Activated T-cell treated with anti-CD3 and anti-CD28 coated beads, Interleukin-2, amount 50 U/mL, for 4 hours (primary cell): ENCODE measurements at regions not wholly inside any gene's neighbourhood (a gene's known extent, or its start where the extent isn't known, plus 50 kb on each side); places are given as distances from the start of the nearest gene placed in this dataset.
"Not testable (repeated sequence)": the region's sequence is repeated elsewhere in the genome, so short reads cannot be mapped to it uniquely, and the experiment has no call there.

Experiments
- ATAC-seq, 2 donors: fragments of 200-7000 bp; cut with Tn5 transposase; one replicate each; pipeline ENCODE4 v1.10.0; 2021
- DNase-seq: peaks from one replicate; pipeline ENCODE4 v3.0.0-alpha.2; 2020
- H3K27me3 Mint-ChIP-seq: one replicate; pipeline ENCODE4 v1.8.0; 2021; ENCODE audit warnings: low read depth, mixed read lengths
- H3K36me3 Mint-ChIP-seq: one replicate; pipeline ENCODE4 v1.8.0; 2022; ENCODE audit warnings: mixed read lengths; ENCODE audit not compliant: insufficient read depth
- H3K4me1 Mint-ChIP-seq: one replicate; pipeline ENCODE4 v1.8.0; 2021; ENCODE audit warnings: low read depth, mixed read lengths
- H3K4me3 Mint-ChIP-seq: one replicate; pipeline ENCODE4 v1.8.0; 2021; ENCODE audit warnings: mild to moderate bottlenecking, moderate library complexity, mixed read lengths
- H3K9me3 Mint-ChIP-seq: one replicate; pipeline ENCODE4 v1.8.0; 2021; ENCODE audit warnings: mixed read lengths

- no peak for ATAC-seq
- DNase-seq = no peak
- H3K9me3 Mint-ChIP-seq = peaks cover under 1% of the 10 kb centered on the region
- peaks cover 15% of the 10 kb centered on the region for H3K27me3 Mint-ChIP-seq
- H3K4me3 Mint-ChIP-seq = no peak overlapping the region
- no peaks in the 10 kb centered on the region for H3K36me3 Mint-ChIP-seq
- no peaks in the 10 kb centered on the region for H3K4me1 Mint-ChIP-seq
Measured at GRCh38 chr2:84300696-84301029, 158.4 kb downstream of the SUCLG1 start.

- H3K36me3 Mint-ChIP-seq, H3K4me1 Mint-ChIP-seq, H3K4me3 Mint-ChIP-seq, ATAC-seq, H3K9me3 Mint-ChIP-seq, DNase-seq: not testable (repeated sequence)
- H3K27me3 Mint-ChIP-seq = peaks cover 15% of the 10 kb centered on the region
Measured at GRCh38 chr2:84300001-84300695, 158.9 kb downstream of the SUCLG1 start.

GRCh38 chr2:84299211-84299775 lies 159.8 kb downstream of the SUCLG1 start:
- no peak for DNase-seq
- Mint-ChIP-seq H3K36me3 (no peaks in the 10 kb centered on the region), H3K27me3 (peaks cover 15% of the 10 kb centered on the region), H3K4me1 (no peaks in the 10 kb centered on the region), H3K9me3 (no peaks in the 10 kb centered on the region), H3K4me3 (no peak overlapping the region)
- no peak for ATAC-seq

DNA sequence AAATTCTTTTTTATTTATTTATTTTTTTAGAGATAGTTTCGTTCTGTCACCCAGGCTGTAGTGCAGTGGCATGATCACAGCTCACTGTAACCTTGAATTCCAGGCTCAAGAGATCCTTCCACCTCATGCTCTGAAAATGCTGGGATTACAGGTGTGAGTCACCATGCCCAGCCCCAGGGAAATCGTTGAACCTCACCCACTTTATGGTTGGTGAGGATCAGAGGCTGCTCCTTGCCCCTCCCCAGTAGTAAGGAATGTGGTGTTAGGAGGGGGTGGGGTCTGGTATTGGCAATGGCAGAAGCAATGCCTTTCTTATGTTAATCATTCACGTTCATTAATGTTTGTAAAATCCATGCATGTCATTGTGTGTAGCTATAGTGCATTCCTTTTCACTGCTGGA lies 161.9 kb downstream of the SUCLG1 start:
- DNase-seq (no peak), ATAC-seq (no peak)
- Mint-ChIP-seq H3K36me3 (no peaks in the 10 kb centered on the region), H3K9me3 (no peaks in the 10 kb centered on the region), H3K27me3 (peaks cover 12% of the 10 kb centered on the region), H3K4me3 (no peak overlapping the region), H3K4me1 (no peaks in the 10 kb centered on the region)

DNA sequence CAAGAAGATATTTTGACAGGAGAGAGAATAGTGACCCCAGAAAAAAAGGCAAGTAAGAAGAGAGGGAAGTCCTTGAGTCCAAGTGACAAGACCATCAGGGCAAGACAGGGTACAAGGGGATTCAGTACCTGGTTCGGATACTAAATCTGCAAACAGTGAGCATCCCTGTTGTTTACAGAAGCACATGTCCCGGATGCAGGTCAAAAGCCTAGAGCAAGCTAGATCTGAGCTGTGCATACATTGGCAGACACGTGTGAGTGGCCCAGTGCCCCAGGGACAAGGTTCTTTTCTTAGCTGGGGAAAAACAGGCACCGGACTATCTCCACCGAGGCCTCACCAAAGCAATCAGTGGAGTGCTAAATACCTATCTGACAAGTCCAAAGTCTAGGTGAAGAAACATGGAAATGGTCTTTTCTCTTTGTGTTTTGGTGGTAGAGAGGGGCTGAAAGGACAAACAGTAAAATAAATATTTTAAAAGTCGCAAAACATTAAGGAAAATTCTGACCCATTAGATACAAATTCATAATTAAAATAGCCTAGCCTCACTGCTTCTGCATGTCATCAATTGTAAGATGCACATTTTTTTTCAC lies 165.2 kb downstream of the SUCLG1 start:
- H3K36me3 Mint-ChIP-seq = no peaks in the 10 kb centered on the region
- no peak for DNase-seq
- H3K4me1 Mint-ChIP-seq = no peaks in the 10 kb centered on the region
- no peaks in the 10 kb centered on the region for H3K9me3 Mint-ChIP-seq
- no peak overlapping the region for H3K4me3 Mint-ChIP-seq
- no peak for ATAC-seq
- peaks cover 5% of the 10 kb centered on the region for H3K27me3 Mint-ChIP-seq

- ATAC-seq (no peak), DNase-seq (no peak)
- Mint-ChIP-seq H3K9me3 (no peaks in the 10 kb centered on the region), H3K4me3 (no peak overlapping the region), H3K36me3 (no peaks in the 10 kb centered on the region), H3K27me3 (peaks cover 6% of the 10 kb centered on the region), H3K4me1 (no peaks in the 10 kb centered on the region)
Measured at GRCh38 chr2:84292545-84292944, 166.5 kb downstream of the SUCLG1 start.

DNA sequence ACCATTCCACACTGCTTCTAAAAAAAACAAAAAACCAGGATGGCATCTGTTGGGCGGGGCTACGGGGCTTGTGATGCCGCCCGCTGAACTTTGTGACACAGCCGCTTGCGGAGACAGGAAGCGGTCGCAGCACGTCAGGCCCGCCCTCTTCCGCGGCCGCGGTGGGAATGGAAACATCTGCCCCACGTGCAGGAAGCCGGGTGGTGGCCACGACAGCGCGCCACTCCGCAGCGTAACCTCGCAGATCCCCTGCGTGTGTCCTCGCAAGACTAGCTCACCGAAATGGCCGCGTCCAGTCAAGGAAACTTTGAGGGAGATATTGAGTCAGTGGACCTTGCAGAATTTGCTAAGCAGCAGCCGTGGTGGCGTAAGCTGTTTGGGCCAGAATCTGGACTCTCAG lies 168.5 kb downstream of the SUCLG1 start:
- DNase-seq = no peak

GRCh38 chr2:84288293-84288692 lies 170.8 kb downstream of the SUCLG1 start:
- peaks cover 11% of the 10 kb centered on the region for H3K27me3 Mint-ChIP-seq
- no peaks in the 10 kb centered on the region for H3K36me3 Mint-ChIP-seq
- DNase-seq (no peak), ATAC-seq (no peak)
- no peaks in the 10 kb centered on the region for H3K4me1 Mint-ChIP-seq
- H3K9me3 Mint-ChIP-seq = no peaks in the 10 kb centered on the region
- no peak overlapping the region for H3K4me3 Mint-ChIP-seq

More for the DNA sequence above, 168.5 kb downstream of the SUCLG1 start:
- H3K27me3 Mint-ChIP-seq = peaks cover 11% of the 10 kb centered on the region
- no peaks in the 10 kb centered on the region for H3K9me3 Mint-ChIP-seq
- H3K36me3 Mint-ChIP-seq = no peaks in the 10 kb centered on the region
- no peaks in the 10 kb centered on the region for H3K4me1 Mint-ChIP-seq
- no peak for ATAC-seq
- H3K4me3 Mint-ChIP-seq = no peak overlapping the region

- Mint-ChIP-seq H3K4me1 (no peaks in the 10 kb centered on the region), H3K9me3 (no peaks in the 10 kb centered on the region), H3K4me3 (no peak overlapping the region), H3K27me3 (peaks cover 9% of the 10 kb centered on the region), H3K36me3 (no peaks in the 10 kb centered on the region)
- ATAC-seq (no peak), DNase-seq (no peak)
Measured at GRCh38 chr2:84286878-84287277, 172.2 kb downstream of the SUCLG1 start.

DNA sequence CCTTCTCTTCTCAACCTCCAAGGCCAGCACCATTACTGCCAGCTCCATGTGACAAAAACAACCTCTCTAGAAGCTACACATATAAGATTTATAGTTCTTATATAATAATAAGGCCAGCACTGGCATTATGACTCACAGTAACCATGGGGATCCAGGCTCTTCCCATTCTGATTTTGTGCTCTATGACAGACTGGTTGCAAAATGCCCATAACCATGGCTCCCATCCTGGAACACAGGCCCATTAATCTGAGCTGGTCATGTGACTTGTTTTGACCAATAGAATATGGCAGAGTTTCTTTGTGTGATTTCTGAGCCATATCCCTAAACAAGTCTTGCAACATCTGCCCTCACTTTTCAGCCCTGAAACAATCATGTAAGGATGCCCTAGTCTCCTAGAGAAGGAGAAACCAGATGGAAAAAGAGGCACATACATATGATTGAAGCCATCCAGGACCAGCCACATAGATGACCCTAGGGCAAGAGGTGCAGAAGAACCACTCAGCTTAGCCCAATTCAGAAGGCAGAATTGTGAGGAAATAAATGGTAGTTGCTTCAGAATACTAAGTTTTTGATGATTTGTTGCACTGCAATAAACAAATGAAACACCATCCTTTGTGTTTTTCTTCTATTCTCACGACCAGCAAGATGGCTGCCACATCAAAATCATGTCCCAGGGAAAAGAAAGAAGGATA lies 173.9 kb downstream of the SUCLG1 start:
- Mint-ChIP-seq H3K36me3 (no peaks in the 10 kb centered on the region), H3K4me3 (no peak overlapping the region), H3K9me3 (no peaks in the 10 kb centered on the region), H3K4me1 (no peaks in the 10 kb centered on the region), H3K27me3 (peaks cover 9% of the 10 kb centered on the region)
- DNase-seq = no peak
- no peak for ATAC-seq

DNA sequence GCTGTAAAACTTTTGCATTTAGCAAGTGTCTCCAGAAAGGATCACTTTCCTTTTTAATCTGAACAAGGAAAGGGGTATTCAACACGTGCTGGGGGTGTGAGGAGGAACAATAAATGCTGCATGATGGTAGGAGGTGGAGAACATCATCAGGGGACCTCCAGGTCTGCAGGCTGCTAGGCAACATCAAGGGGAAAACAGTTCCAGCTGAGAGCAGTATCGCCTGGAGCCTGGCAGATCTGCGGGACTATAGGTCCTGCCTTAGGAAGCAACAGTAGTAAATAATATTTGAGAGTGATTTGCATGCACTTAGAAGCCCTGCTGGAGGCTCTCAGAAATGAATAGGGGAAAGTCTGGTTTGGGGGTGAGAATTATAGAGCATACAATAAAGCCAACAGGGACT lies 175.6 kb downstream of the SUCLG1 start:
- no peak for ATAC-seq
- H3K4me1 Mint-ChIP-seq = no peaks in the 10 kb centered on the region
- DNase-seq = no peak
- H3K27me3 Mint-ChIP-seq = peaks cover 11% of the 10 kb centered on the region
- no peaks in the 10 kb centered on the region for H3K36me3 Mint-ChIP-seq
- H3K9me3 Mint-ChIP-seq = no peaks in the 10 kb centered on the region
- no peak overlapping the region for H3K4me3 Mint-ChIP-seq

- Mint-ChIP-seq H3K4me3 (no peak overlapping the region), H3K27me3 (peaks cover 9% of the 10 kb centered on the region), H3K4me1 (peaks cover 15% of the 10 kb centered on the region), H3K9me3 (no peaks in the 10 kb centered on the region), H3K36me3 (no peaks in the 10 kb centered on the region)
- DNase-seq = no peak
- no peak for ATAC-seq
Measured at GRCh38 chr2:84281510-84281909, 177.6 kb downstream of the SUCLG1 start.

- H3K4me3 Mint-ChIP-seq = no peak overlapping the region
- peaks cover 20% of the 10 kb centered on the region for H3K4me1 Mint-ChIP-seq
- H3K27me3 Mint-ChIP-seq = peaks cover 8% of the 10 kb centered on the region
- no peaks in the 10 kb centered on the region for H3K9me3 Mint-ChIP-seq
- ATAC-seq = no peak
- no peak for DNase-seq
- no peaks in the 10 kb centered on the region for H3K36me3 Mint-ChIP-seq
Measured at GRCh38 chr2:84280873-84281272, 178.2 kb downstream of the SUCLG1 start.

DNA sequence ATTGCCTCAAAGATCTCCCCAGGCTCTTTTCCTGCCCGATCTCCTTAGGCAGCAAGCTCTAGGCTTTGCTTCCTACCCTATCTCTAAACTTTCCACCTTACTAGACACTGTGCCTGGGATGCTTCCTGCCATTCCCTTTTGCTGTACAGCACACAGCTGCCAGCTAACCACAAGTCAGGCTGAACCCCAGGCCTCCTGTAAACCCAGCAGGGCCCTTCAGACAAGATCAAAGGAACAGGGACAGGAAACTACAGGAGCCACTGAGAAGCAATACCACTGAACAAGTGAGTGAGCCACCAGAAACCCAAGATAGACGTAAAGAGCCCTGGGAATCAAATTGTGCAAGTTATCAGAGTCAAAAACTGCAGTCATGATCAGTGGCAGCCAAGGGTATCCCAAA lies 180.7 kb downstream of the SUCLG1 start:
- ATAC-seq = no peak

More for the DNA sequence above, 180.7 kb downstream of the SUCLG1 start:
- DNase-seq = no peak
- Mint-ChIP-seq H3K4me1 (peaks cover 20% of the 10 kb centered on the region), H3K4me3 (no peak overlapping the region), H3K27me3 (peaks cover 9% of the 10 kb centered on the region), H3K36me3 (no peaks in the 10 kb centered on the region), H3K9me3 (no peaks in the 10 kb centered on the region)
